ENCODE measurements at regions not wholly inside any gene's neighbourhood (a gene's known extent, or its start where the extent isn't known, plus 50 kb on each side); places are given as distances from the start of the nearest gene placed in this dataset.
"Not testable (repeated sequence)": the region's sequence is repeated elsewhere in the genome, so short reads cannot be mapped to it uniquely, and the experiment has no call there.

DNA sequence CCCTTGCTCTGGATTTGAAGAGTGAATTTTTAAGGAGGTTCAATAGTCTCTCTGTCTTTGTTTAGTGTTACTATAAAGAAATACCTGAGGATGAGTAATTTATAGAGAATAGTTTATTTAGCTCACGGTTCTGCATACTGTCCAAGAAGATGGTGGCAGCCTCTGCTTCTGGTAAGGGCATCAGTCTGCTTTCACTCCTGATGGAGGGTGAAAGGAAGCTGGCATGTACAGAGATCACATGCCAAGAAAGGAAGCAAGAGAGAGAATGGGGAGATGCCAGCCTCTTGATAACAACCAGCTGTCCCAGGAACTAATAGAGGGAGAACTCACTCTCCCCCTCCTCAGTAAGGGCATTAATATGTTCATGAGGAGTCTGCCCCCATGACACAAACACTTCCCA, 917.5 kb upstream of the GOT2 start:
- Histone ChIP-seq H3K4me2 (no peak overlapping the region), H3K9ac (no peak overlapping the region), H3K4me3 (no peak overlapping the region), H4K20me1 (no peaks in the 10 kb centered on the region), H3K9me3 (peaks cover 13% of the 10 kb centered on the region), H3K4me1 (no peaks in the 10 kb centered on the region), H3K27me3 (no peaks in the 10 kb centered on the region), H3K36me3 (no peaks in the 10 kb centered on the region), H3K27ac (no peak overlapping the region)
- TF ChIP-seq Cebpa-rat (IDR thresholded peaks at IDR 0.05), result no peak

DNA sequence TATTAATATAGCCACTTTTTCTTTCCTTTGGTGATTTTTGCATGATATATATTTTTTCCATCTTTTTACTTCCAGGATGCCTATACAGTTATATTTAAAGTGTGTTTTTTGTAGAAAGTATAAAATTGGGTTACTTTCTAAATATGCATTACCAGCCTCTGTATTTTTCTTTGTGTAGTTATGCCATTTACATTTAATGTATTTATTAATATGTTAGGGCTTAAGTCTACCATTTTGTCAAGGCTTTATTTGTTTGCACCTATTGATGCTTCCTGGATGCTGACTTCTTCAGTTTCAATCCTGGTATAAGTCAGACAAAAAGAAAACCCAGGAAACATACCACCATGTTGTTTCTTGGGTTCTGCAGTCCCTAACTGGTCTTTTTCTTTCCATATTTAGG, 911.1 kb upstream of the GOT2 start:
- no peaks in the 10 kb centered on the region for H3K27me3 ChIP-seq
- peaks cover 12% of the 10 kb centered on the region for H3K9me3 ChIP-seq
- no peaks in the 10 kb centered on the region for H4K20me1 ChIP-seq
- H3K4me1 ChIP-seq, result no peaks in the 10 kb centered on the region
- no peak overlapping the region for H3K9ac ChIP-seq
- H3K4me2 ChIP-seq, result no peak overlapping the region
- H3K4me3 ChIP-seq, result no peak overlapping the region
- TF ChIP-seq Cebpa-rat (IDR thresholded peaks at IDR 0.05), result no peak
- no peak overlapping the region for H3K27ac ChIP-seq
- no peaks in the 10 kb centered on the region for H3K36me3 ChIP-seq

DNA sequence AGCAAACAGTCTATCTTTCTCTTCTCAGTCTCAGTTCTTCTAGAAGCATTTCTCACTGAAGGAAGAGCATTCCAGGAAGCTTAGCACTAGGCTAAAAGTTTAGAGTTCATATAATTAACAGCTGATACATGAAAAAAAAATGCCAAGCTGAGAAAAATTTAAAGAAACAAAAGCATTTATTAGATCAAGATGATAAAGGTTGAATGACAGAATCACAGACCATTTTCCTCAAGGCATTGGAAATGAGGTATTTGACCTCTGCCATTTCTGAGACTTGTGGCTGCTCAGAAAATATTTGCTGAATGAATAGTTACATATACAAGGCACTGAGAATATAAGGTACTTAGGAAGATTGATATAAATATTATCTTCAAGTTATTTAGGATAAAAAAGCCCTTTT, 901.6 kb upstream of the GOT2 start:
- Histone ChIP-seq H3K4me3 (no peak overlapping the region), H3K9ac (no peak overlapping the region), H3K27ac (no peak overlapping the region), H4K20me1 (no peaks in the 10 kb centered on the region), H3K27me3 (no peaks in the 10 kb centered on the region), H3K36me3 (no peaks in the 10 kb centered on the region), H3K9me3 (peaks cover 13% of the 10 kb centered on the region), H3K4me2 (no peak overlapping the region), H3K4me1 (no peaks in the 10 kb centered on the region)
- no peak for TF ChIP-seq Cebpa-rat (IDR thresholded peaks at IDR 0.05)

DNA sequence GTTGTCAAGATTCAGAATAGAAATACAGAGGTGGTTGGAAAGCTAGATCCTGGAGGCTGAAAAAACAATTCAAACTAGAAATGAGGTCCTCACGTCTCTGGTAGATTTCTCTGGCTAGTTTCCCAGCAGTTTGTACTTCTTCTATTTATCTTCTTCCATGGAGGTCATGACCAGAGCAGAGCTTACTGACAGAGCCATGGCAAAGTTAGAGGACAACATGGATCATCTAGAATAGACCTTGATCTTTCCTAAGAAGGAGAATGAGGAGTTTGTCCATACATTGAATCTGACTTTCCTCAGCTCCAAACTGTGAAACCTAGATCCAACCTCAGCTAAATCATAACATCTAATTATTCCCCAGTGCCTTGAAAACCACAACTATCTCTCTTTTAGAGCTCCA, 900.8 kb upstream of the GOT2 start:
- TF ChIP-seq Cebpa-rat (IDR thresholded peaks at IDR 0.05), result no peak
- H3K27ac ChIP-seq, result no peak overlapping the region

DNA sequence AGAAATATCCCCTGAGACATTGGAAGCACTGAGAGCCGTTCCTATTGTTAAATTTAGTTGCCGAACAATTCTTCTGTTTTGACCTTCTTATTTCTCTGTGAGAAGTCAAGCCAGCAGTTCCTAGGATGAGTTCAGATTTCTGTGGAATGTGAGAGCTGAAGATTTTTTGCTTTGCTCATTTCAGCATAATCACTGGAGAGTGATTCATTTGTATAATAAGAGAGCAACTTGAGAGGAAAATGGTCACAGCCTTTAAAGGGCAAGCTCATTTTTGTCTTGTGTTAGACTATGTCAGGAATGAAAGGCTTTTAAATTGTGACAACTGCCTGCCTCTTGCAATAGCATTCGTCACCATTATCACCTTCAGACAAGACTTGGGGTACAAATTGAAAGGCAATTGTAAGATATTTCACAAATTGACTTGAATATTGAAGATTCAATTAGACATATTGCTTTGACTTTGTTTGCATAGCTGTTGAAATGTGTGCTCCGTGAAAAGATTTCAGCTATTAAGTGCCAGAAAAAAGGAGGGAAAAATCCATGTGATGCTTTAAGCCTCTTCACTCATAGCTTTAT, 900.0 kb upstream of the GOT2 start:
- Histone ChIP-seq H3K27me3 (no peaks in the 10 kb centered on the region), H3K27ac (no peak overlapping the region), H3K9me3 (peaks cover 13% of the 10 kb centered on the region), H3K9ac (no peak overlapping the region), H3K4me1 (no peaks in the 10 kb centered on the region), H3K4me2 (no peak overlapping the region), H3K36me3 (no peaks in the 10 kb centered on the region), H4K20me1 (no peaks in the 10 kb centered on the region), H3K4me3 (no peak overlapping the region)
- TF ChIP-seq Cebpa-rat (IDR thresholded peaks at IDR 0.05), result no peak

More for the DNA sequence above, 900.8 kb upstream of the GOT2 start:
- Histone ChIP-seq H3K4me1 (no peaks in the 10 kb centered on the region), H3K4me3 (no peak overlapping the region), H3K27me3 (no peaks in the 10 kb centered on the region), H3K36me3 (no peaks in the 10 kb centered on the region), H3K4me2 (no peak overlapping the region), H3K9me3 (peaks cover 13% of the 10 kb centered on the region), H4K20me1 (no peaks in the 10 kb centered on the region), H3K9ac (no peak overlapping the region)

DNA sequence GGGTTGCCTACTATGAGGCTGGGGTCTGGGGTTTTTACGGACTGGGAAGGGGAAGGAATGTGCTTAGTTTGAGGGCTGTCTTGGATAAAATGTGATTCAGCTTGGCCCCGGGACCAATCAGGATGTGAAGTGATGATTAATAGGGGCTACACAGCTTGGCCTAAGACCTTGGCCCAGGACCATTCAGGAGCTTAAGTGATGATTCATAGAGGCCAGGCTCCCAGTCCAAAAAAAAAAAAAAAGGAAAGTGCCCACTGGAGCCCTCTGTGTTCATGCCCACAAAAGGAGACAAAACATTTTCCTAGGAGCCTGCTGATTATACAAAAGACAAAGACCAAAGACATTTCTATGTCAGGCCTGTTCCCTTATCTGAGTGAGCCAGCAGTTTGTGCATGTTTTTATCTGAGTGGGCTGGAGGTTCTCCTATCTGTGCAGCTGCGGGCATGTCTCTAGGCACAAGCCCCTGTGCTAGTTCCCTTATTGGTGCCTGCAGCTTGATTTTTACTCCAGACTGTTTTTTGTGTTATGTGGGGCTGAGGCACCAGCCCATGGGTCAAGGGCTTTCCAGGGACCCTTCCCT, 898.2 kb upstream of the GOT2 start:
- Histone ChIP-seq H3K9ac (no peak overlapping the region), H3K4me3 (no peak overlapping the region), H3K4me2 (no peak overlapping the region), H3K27me3 (no peaks in the 10 kb centered on the region), H4K20me1 (no peaks in the 10 kb centered on the region), H3K27ac (no peak overlapping the region), H3K36me3 (no peaks in the 10 kb centered on the region), H3K4me1 (no peaks in the 10 kb centered on the region), H3K9me3 (peaks cover 13% of the 10 kb centered on the region)
- no peak for TF ChIP-seq Cebpa-rat (IDR thresholded peaks at IDR 0.05)

DNA sequence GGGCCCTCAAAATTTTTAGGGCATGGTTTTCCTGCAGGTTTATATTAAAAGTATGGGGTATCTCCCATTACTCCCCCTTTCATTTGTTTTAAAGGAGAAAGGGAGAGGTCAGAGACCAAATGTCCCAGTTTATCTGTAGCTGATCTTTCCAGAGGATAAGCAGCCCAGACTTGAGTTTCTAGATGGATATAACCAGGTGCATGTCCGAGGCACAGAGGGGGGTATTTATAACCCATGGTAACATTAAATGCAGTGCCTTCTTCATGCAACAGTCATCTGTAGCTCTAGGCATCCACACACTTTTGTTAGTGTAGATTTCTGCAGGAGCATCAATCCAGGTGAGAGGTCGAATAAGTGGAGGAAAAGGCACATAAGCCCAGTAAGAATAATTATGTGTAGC, 890.3 kb upstream of the GOT2 start:
- not testable (repeated sequence) for H3K36me3 ChIP-seq, H3K4me2 ChIP-seq, H3K9me3 ChIP-seq, H3K27ac ChIP-seq, H3K4me1 ChIP-seq, H4K20me1 ChIP-seq, H3K4me3 ChIP-seq, H3K9ac ChIP-seq, H3K27me3 ChIP-seq

DNA sequence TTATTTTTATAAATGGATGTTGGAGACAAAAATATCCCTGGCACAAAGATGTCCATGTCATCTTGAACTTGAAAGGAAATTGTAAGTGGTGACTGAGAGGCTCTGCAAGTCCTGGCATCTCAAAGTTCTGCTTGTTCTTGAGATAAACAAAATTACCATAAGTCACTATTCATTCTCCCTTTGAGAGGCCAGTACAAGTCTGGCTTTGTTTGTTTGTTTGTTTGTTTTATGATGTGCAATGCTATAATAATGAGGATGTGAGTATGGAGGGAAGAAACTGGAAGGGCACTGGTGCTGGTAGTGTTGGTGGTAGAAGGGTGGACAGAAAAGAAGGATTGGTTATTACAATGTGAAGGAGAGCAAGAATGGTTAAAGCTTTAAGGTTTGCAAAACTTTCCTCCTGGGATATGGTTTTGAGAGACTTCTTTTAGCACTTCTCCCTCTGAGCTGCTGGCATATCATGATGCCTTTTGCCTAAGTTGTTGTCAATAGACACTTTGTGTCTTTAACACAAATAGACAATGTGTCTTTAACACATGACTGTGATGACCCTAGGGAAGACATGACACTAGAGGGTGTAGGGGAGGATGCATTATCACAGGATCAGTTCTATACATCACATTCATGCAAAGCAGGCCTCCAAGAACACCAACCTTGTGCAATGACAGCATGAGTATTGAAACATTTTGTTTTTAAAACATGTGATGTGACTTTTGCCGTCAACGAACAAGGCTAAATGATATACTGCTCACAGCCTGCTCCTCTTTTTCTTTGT, 880.5 kb upstream of the GOT2 start:
- Histone ChIP-seq H3K9me3 (no peaks in the 10 kb centered on the region), H4K20me1 (no peaks in the 10 kb centered on the region), H3K27ac (no peak overlapping the region)

DNA sequence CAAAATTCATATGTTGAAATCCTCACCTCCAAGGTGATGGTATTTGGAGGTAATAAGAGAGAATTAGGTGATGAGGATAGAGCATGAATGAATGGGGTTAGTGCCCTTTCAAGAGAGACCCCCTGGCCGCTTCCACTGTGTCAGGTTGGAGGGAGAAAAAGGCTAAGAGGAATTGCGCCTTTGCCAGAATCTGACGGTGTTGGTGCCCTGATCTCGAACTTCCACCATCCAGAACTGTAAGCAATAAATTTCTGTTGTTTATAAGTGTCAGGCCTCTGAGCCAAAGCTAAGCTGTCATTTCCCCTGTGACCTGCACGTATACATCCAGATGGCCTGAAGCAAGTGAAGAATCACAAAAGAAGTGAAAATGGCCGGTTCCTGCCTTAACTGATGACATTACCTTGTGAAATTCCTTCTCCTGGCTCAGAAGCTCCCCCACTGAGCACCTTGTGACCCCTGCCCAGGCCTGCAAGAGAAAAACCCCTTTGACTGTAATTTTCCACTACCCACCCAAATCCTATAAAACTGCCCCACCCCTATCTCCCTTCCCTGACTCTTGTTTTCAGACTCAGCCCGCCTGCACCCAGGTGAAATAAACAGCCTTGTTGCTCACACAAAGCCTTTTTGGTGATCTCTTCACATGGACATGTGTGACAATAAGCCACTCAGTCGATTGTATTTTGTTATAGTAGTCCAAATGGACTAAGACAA, 878.9 kb upstream of the GOT2 start:
- H3K27me3 ChIP-seq, H3K4me3 ChIP-seq, H3K9ac ChIP-seq, H3K9me3 ChIP-seq, H3K4me1 ChIP-seq, H3K4me2 ChIP-seq, H3K27ac ChIP-seq, H4K20me1 ChIP-seq, H3K36me3 ChIP-seq: not testable (repeated sequence)

More for the DNA sequence above, 880.5 kb upstream of the GOT2 start:
- Histone ChIP-seq H3K4me1 (no peaks in the 10 kb centered on the region), H3K4me2 (no peak overlapping the region), H3K36me3 (no peaks in the 10 kb centered on the region), H3K27me3 (no peaks in the 10 kb centered on the region), H3K9ac (no peak overlapping the region), H3K4me3 (no peak overlapping the region)
- TF ChIP-seq Cebpa-rat (IDR thresholded peaks at IDR 0.05), result no peak

DNA sequence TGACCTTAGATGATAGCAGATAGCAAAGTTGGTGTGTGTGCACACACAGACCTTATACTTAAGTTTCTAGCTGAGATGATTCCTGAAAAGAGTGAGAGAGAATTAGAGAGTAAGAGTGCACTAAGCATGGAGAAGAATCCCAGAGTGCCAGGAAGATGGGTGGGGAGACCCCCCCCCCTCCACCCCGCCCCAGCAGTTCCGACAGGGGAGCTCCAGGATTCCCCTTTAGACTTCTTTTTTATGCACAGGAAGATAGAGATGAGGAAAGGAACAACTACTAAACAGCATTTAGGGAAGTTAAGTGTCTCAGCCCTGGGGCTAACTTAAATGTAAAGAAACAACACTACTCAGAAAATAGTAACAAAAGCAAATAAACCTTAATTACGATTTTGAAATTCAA, 878.0 kb upstream of the GOT2 start:
- H3K27me3 ChIP-seq, result no peaks in the 10 kb centered on the region
- no peak for TF ChIP-seq Cebpa-rat (IDR thresholded peaks at IDR 0.05)
- no peak overlapping the region for H3K4me2 ChIP-seq
- no peaks in the 10 kb centered on the region for H3K4me1 ChIP-seq
- H3K9ac ChIP-seq, result no peak overlapping the region
- no peaks in the 10 kb centered on the region for H4K20me1 ChIP-seq
- no peak overlapping the region for H3K4me3 ChIP-seq
- no peak overlapping the region for H3K27ac ChIP-seq
- H3K9me3 ChIP-seq, result no peaks in the 10 kb centered on the region
- H3K36me3 ChIP-seq, result no peaks in the 10 kb centered on the region
